BJ (cell line): ENCODE measurements at regions not wholly inside any gene's neighbourhood (a gene's known extent, or its start where the extent isn't known, plus 50 kb on each side); places are given as distances from the start of the nearest gene placed in this dataset.

ENCODE experiments used
- CTCF ChIA-PET: fragments of 350-600 bp; formaldehyde crosslinking; extraction: SDS; loops from one replicate; lab custom pipeline; 2021; ENCODE audit warnings: antibody characterized with exemption, inconsistent platforms; lab: Yijun Ruan, JAX
- POLR2A ChIA-PET: fragments of 300-600 bp; sonication (Branson Sonifier 250); formaldehyde crosslinking; extraction: SDS; loops from one replicate; lab custom pipeline; 2021; ENCODE audit warnings: antibody characterized with exemption; lab: Charles Lee
- DNase-seq: peaks from one replicate; pipeline ENCODE4 v3.0.0-alpha.2; 2011; ENCODE audit warnings: low read depth
- H3K27me3 ChIP-seq: 2 replicates; pipeline ENCODE4 v1.6.0; 2011; ENCODE audit warnings: low read length; ENCODE audit not compliant: control insufficient read depth, insufficient read depth
- H3K36me3 ChIP-seq: 2 replicates; pipeline ENCODE4 v1.5.1; 2011; ENCODE audit warnings: low read length; ENCODE audit not compliant: control insufficient read depth, insufficient read depth
- H3K4me3 ChIP-seq: 2 replicates; pipeline ENCODE4 v1.5.1; 2011; ENCODE audit warnings: low read depth, mild to moderate bottlenecking, control low read depth, low read length
- CTCF ChIP-seq: IDR thresholded peaks from 2 replicates; pipeline ENCODE4 v1.5.1; 2011; ENCODE audit warnings: low read depth, mild to moderate bottlenecking, control low read depth, inconsistent platforms, low read length, moderate library complexity; ENCODE audit not compliant: insufficient read depth

DNA sequence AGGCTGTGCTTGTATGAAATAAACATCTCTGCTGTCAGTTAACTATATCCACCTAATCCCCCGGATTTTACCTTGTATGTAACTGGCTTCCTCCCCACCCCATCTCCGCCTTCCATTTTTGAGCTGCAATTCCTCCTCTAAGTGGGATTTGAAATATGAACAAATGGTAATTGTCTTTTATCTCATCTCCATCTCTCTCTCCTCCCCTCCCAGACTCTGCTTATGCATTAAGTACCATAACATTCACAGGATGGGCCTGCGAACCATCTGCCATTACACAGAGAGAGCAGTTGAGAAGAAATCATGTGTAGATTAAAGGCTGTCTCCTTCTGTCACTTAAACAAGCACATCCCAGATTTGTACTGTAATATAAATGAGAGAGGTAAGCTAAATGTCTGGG lies 1169.9 kb downstream of the TYW1 start:
- POLR2A ChIA-PET: no interaction called here
- CTCF ChIA-PET: no interaction called here
- H3K4me3 ChIP-seq: no peak overlapping the region
- no peak for TF ChIP-seq CTCF
- no peak for DNase-seq
- H3K36me3 ChIP-seq: no peaks in the 10 kb centered on the region
- H3K27me3 ChIP-seq: no peaks in the 10 kb centered on the region

- ChIA-PET POLR2A (no interaction called here), CTCF (interaction anchor here (0.6 kb wide), 1 partner anchor 28 kb away, joined by 3 read pairs; no protein-coding TSS in a partner anchor)
- DNase-seq: no peak
- no peak overlapping the region for H3K4me3 ChIP-seq
- H3K27me3 ChIP-seq: no peaks in the 10 kb centered on the region
- TF ChIP-seq CTCF: no peak
- no peaks in the 10 kb centered on the region for H3K36me3 ChIP-seq
Observed at GRCh38 chr7:68173513-68173912, 1176.9 kb downstream of the TYW1 start.

- no peak overlapping the region for H3K4me3 ChIP-seq
- no peaks in the 10 kb centered on the region for H3K36me3 ChIP-seq
- H3K27me3 ChIP-seq: no peaks in the 10 kb centered on the region
- ChIA-PET POLR2A (no interaction called here), CTCF (no interaction called here)
- TF ChIP-seq CTCF: peak; percentile 28
- no peak for DNase-seq
Observed at GRCh38 chr7:68176974-68177373, 1180.3 kb downstream of the TYW1 start.

DNA sequence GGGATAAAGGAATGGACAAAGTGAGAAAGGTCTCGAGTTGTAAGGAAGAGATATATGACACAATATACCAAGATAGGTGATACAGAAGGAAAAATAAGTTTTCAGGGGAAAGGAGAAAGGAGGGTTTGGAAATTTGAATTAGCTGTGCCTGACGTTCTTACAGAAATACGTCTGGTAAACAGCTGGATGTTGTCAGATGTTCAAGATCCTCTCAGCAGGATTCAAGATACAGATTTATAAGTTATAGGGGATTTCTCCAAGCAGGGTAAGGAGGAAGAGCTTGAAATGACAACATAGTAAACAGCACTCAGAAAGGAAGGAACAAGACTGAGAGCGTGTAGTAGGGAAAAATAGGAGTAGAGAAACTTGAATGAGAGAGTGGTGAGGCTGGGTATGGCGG lies 1184.1 kb downstream of the TYW1 start:
- TF ChIP-seq CTCF: no peak
- no peaks in the 10 kb centered on the region for H3K36me3 ChIP-seq
- H3K4me3 ChIP-seq: no peak overlapping the region
- CTCF ChIA-PET: no interaction called here
- POLR2A ChIA-PET: no interaction called here
- no peaks in the 10 kb centered on the region for H3K27me3 ChIP-seq
- no peak for DNase-seq

DNA sequence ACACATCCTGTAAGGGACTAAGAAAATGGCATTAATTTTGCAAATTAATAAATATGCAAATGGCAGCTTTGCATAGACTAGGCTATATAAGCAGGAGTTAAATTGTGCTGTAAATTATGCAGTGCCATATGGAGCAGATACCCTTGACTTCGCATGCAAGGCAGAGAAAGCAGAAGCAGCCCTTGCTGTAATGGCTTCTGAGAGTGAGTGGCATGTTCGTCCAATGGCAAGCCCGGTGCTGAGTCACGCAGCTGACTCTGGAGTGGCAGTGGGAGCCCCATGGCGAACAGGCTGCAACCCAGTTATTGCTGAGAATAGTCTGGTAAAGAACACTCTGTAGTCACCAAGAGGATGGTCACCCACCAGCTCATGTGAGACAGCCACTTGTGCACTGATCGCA lies 1186.5 kb downstream of the TYW1 start:
- POLR2A ChIA-PET: no interaction called here
- no peak for TF ChIP-seq CTCF

More for the DNA sequence above, 1186.5 kb downstream of the TYW1 start:
- H3K4me3 ChIP-seq: no peak overlapping the region
- CTCF ChIA-PET: no interaction called here
- H3K27me3 ChIP-seq: no peaks in the 10 kb centered on the region
- no peak for DNase-seq
- H3K36me3 ChIP-seq: no peaks in the 10 kb centered on the region
